ENCODE measurements at regions not wholly inside any gene's neighbourhood (a gene's known extent, or its start where the extent isn't known, plus 50 kb on each side); places are given as distances from the start of the nearest gene placed in this dataset.

DNA sequence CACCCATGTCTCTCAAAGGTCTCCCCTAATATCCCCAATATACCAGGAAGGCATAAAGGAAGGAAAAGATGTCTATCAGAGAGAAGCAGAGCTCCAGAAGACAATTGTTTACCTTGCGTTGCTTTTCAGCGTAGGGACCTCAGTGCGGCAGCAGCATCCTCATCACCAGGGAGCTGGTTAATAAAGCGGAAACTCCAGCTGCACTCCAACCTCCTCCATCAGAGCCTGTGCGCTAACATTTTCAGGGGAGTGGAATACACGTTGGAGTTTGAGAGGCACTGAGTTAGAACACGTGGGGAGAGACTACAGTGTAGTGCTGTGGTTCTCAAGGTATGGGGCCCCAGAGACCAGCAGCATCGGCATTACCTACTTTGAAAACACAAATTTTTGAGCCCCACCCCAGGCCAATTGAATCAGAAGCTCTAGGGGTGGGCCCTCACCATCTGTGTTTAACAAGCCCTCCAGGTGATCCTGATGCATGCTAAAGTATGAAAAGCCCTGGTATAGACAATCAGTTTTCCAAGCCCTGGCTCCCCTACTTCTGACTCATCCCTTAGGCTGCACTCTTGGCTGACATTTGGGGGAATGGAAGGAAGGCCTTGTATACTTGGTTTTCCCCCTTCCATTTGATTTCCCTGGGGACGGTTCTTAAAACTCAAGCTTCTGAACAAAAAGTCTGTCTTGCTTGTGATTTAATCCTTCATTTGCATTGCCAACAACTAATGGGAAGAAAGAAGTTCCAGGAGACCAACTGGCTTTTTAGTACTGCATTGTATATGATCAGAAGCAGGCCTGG is 419.0 kb upstream of the CCDC196 start:
- no peak for DNase-seq (ENCODE audit: low spot score)

- no peak for DNase-seq (ENCODE audit: low spot score)
These were observed 417.1 kb upstream of the CCDC196 start for GRCh38 chr14:66069036-66069435.

DNA sequence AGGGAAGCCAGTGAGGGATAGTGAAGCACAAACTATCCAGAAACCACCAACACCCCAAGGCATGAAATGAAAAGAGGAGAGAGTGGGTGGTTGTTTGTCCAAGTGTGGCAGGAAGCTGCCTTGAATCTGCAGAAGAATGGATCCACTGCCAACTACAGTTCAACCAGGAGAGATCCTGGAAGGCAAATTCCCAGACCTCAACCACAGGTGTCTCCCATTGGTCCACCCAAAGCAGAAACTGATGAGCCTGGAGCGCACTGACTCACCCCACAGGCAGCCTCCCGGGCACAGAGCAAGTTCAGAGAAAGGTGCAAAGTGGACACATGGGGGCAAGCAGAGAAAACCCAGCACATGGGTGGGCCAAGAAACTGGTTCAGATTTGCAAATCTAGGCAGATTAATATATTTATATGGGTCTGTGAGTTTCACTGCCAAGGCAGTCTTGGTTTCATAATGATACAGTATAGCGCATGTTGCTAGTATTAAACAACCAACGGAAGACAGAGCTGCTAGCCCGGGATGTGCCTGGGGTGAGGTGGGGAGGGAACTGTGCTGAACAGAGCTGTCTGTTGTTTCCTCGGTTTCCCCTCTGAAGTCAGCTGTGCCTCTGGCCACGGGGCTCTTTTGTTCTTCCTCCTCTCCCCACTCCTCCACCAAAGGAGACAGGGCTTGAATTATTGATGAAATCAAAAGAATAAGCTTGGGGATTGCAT is 416.2 kb upstream of the CCDC196 start:
- no peak for DNase-seq (ENCODE audit: low spot score)

- peak; percentile 45 for DNase-seq (ENCODE audit: low spot score)
These were observed 415.4 kb upstream of the CCDC196 start for GRCh38 chr14:66070542-66071319.

GRCh38 chr14:66072190-66073084 is 413.7 kb upstream of the CCDC196 start:
- DNase-seq (ENCODE audit: low spot score): no peak

- no peak for DNase-seq (ENCODE audit: low spot score)
These were observed 411.6 kb upstream of the CCDC196 start for GRCh38 chr14:66074537-66074936.

DNA sequence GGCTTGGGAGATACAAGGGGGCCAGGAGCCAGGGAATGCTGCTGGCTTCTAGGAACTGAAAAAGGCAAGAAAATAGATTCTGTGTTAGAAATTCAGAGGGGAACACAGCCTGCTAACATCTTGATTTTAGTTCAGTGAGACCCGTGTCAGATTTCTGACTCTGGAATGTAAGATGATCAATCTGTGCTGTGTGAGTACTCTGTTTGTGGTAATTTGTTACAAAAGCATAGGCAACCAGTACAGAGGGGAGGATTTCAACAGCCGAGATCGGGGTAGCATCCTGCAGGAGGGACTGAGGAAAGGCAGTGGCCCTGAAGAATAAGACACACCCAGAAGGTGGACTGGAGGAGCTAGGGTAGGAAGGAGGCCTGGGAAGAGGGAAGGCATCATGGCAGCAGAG is 410.0 kb upstream of the CCDC196 start:
- no peak for DNase-seq (ENCODE audit: low spot score)

DNA sequence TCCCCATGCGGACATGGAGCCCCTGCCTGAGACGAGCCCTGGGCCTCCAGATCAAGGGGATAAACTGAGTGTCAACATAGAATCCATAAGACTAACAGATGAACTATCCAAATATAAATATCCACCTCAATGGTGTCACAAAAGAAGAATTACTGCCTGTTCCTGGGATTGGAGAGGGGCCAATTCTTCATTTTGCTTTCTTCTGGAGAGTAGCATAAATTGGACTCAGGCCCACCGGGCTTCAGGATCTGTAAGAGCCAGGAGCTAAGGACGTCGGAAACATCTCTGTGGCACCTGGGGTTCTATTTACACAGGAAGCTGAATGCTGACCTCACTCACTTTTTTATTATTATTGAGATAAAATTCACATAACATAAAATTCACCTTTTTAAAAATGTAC is 408.2 kb upstream of the CCDC196 start:
- DNase-seq (ENCODE audit: low spot score): no peak

- no peak for DNase-seq (ENCODE audit: low spot score)
These were observed 404.4 kb upstream of the CCDC196 start for GRCh38 chr14:66081594-66082376.

DNA sequence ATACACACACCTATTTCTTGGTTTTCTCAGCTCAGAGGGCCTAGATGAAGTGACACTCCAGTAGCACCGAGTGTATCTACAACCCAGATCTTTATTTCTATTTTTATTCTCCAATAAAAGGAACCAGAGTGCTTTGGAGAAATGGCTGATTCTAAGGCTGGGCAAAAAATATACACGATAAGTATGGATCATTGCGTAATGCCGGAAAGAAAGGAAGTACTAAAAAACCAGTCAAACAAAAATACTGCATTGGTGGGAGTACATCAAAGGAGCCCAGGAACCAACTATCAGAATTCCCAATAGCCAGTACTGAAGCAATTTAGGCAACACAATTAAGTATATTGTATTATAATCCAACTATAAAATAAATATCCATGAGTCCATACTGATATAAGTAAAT is 400.9 kb upstream of the CCDC196 start:
- no peak for DNase-seq (ENCODE audit: low spot score)

GRCh38 chr14:66085665-66086064 is 400.5 kb upstream of the CCDC196 start:
- DNase-seq (ENCODE audit: low spot score): no peak

DNA sequence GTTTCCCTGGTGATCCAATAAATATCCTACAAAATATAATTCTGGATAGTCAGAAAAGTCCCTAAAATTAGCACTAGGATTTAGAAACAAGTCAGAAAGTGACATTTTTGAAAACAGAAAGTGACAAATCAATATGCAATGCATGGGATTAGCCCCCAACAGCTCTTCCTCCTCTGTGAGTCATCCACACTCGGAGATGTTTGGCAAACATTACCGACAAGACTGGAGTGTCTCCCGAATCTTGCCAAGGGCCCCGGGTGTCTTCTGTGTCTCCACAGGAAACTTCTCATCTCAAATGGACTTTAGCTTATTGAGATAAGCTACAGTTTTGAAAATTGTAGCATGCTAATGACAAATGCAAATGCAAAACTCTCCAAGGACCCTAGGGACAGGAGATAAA is 398.9 kb upstream of the CCDC196 start:
- no peak for DNase-seq (ENCODE audit: low spot score)

DNA sequence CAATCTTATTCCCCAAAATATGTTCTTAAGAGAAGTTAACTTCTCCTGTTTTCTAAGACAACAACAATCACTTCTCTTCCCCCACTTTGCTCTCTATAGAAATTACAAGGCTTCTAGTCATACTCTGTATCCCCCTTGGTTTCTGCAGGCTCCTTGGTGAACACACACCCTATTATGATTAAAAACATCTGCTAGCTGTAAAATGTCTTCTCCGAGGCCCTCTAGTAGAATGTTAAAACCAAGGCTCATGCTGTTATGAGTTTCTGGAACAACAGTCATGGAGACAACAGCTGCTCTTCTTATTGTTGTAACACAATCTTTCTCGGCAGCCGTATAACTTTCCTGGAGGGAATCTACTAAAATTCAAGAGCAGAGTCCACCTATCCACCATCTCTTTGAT is 397.5 kb upstream of the CCDC196 start:
- DNase-seq (ENCODE audit: low spot score): no peak

DNA sequence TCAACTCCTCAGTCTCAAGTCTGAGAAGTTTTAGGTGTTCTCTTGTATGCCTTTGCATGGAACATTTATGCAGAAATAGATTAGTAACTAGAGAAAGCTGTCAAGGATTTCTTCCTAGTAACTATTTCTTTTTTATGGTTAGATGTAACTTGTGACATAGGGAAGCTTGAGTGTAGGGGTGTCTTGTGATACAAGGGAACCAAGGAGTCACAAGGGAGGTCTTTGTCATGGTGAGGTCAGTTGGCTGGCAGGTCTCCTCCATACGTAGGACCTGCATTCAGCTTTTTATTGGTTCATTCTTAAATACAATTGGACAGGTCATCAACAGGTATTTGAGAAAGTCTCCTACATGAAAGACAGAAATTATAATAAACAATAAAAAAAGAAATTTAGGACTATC is 394.0 kb upstream of the CCDC196 start:
- DNase-seq (ENCODE audit: low spot score): no peak

GRCh38 chr14:66092748-66093147 is 393.4 kb upstream of the CCDC196 start:
- DNase-seq (ENCODE audit: low spot score): no peak

DNA sequence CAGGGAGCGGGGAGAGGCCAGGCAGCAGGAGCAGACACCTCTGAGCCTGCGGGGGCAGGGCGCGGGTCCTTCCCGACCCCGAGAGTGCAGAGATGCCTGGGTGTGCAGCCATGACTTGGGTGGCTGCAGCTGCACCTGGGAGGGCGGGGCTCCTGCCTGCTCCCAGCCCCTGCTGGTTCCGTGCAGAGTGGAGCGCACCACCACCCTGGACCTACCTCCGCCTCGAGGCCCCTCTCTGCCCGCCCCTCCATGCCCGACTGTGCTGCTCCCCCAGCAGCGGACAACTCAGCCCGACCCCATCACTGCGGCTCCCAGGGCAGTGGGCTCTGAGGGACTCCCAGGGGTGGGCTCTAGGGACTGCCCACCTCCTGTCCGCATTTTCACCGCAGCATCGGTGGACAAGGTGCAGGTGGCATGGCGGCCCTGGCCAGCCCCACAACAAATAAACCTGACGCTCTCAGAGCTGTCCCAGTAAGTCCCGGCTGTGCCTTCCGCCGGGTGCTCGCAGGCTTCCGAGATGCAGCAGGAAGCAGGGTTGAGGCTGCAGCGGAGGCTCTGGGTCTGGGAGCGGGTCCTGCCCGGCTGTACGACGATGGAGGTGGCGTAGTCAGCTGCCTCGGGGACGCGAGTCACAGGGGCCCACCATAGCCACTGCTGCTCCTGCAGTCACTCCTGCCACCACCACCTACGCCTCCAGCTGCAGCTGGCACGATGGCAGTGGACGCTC is 392.0 kb upstream of the CCDC196 start:
- DNase-seq (ENCODE audit: low spot score): no peak

- no peak for DNase-seq (ENCODE audit: low spot score)
These were observed 386.7 kb upstream of the CCDC196 start for GRCh38 chr14:66099451-66099850.

- DNase-seq (ENCODE audit: low spot score): no peak
These were observed 386.2 kb upstream of the CCDC196 start for GRCh38 chr14:66099931-66100330.

DNA sequence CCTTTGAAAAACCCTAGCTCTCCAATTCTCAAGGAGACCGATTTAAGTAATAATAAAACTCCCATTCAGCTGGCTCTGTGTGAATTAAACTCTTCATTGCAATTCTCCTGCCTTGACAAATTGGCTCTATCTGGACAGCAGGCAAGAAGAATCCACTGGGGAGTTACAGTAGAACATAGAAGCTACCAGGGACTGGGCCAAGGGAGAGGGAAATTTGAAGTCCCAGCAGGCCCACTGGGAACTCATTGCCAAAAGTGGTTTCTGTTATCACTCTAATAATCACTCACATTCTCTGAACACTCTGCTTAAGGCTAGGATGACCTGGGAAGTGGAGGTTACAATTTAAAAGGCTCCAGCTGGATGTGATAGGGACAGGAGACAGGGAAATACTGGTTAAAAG is 384.5 kb upstream of the CCDC196 start:
- DNase-seq (ENCODE audit: low spot score): no peak

- no peak for DNase-seq (ENCODE audit: low spot score)
These were observed 381.7 kb upstream of the CCDC196 start for GRCh38 chr14:66104486-66104885.
